GM12878 (cell line): ENCODE measurements at regions not wholly inside any gene's neighbourhood (a gene's known extent, or its start where the extent isn't known, plus 50 kb on each side); places are given as distances from the start of the nearest gene placed in this dataset.

Experiments used
- CEBPB ChIP-seq, 2 experiments: fragments of 150-350 bp in 1 of 2; IDR thresholded peaks; 2 replicates each; pipeline ENCODE4 v1.6.1; 2012 to 2014; ENCODE audit warnings: low read depth in 2 of 2, low read length in 2 of 2, borderline replicate concordance in 1 of 2, inconsistent platforms in 1 of 2
- CREB1 ChIP-seq: IDR thresholded peaks from 2 replicates; pipeline ENCODE4 v1.6.1; 2012; ENCODE audit warnings: low read depth, mild to moderate bottlenecking, inconsistent platforms
- CTCF ChIP-seq, 3 experiments: IDR thresholded peaks in 2 of 3; conservative IDR thresholded peaks in 1 of 3; 2 replicates each; pipeline ENCODE4 v1.5.1; 2011; ENCODE audit warnings: low read depth in 3 of 3, low read length in 3 of 3, mild to moderate bottlenecking in 3 of 3, control low read depth in 2 of 3, moderate library complexity in 2 of 3, inconsistent platforms in 1 of 3, mixed read lengths in 1 of 3; ENCODE audit not compliant: control insufficient read depth in 2 of 3, insufficient read depth in 1 of 3; ENCODE audit errors: extremely low read depth in 1 of 3
- E4F1 ChIP-seq: fragments of 450-650 bp; IDR thresholded peaks from 2 replicates; pipeline ENCODE4 v1.6.1; 2018; ENCODE audit warnings: borderline replicate concordance, mild to moderate bottlenecking; ENCODE audit not compliant: partially characterized antibody
- EZH2 ChIP-seq: IDR thresholded peaks from 2 replicates; pipeline ENCODE4 v1.6.1; 2012; ENCODE audit warnings: low read depth, mild to moderate bottlenecking, control low read depth, inconsistent platforms, low read length, borderline replicate concordance; ENCODE audit not compliant: control insufficient read depth
- FOXK2 ChIP-seq: fragments of 450-650 bp; IDR thresholded peaks from 2 replicates; pipeline ENCODE4 v1.6.1; 2017; ENCODE audit warnings: mild to moderate bottlenecking, moderate library complexity
- MAX ChIP-seq: IDR thresholded peaks from 2 replicates; pipeline ENCODE4 v1.6.1; 2012; ENCODE audit warnings: low read depth, low read length, improper control_type of control experiment
- NFIC ChIP-seq: IDR thresholded peaks from 2 replicates; pipeline ENCODE4 v1.6.1; 2012; ENCODE audit warnings: low read depth, mild to moderate bottlenecking, inconsistent platforms, low read length, moderate library complexity
- POLR2A ChIP-seq: IDR thresholded peaks from 2 replicates; pipeline ENCODE4 v1.6.1; 2011; ENCODE audit warnings: low read depth, mild to moderate bottlenecking, low read length
- POLR2AphosphoS5 ChIP-seq: IDR thresholded peaks from 2 replicates; pipeline ENCODE4 v1.6.1; 2011; ENCODE audit warnings: mild to moderate bottlenecking, low read length, inconsistent platforms
- RCOR1 ChIP-seq: conservative IDR thresholded peaks from 2 replicates; pipeline ENCODE4 v1.6.1; 2012; ENCODE audit warnings: low read depth, low read length, improper control_type of control experiment
- ZNF274 ChIP-seq: IDR thresholded peaks from one replicate; pipeline ENCODE4 v1.8.0; 2011; ENCODE audit not compliant: insufficient read length, insufficient read depth
- TF ChIP-seq, protein P1 (sequence below): fragments of 450-650 bp; formaldehyde crosslinking; IDR thresholded peaks from 2 replicates; pipeline ENCODE4 v1.4.0; 2020; ENCODE audit warnings: mild to moderate bottlenecking, moderate library complexity
- TF ChIP-seq, protein P2 (sequence below): fragments of 450-650 bp; IDR thresholded peaks from 2 replicates; pipeline ENCODE4 v1.6.1; 2014; ENCODE audit warnings: mild to moderate bottlenecking

DNA sequence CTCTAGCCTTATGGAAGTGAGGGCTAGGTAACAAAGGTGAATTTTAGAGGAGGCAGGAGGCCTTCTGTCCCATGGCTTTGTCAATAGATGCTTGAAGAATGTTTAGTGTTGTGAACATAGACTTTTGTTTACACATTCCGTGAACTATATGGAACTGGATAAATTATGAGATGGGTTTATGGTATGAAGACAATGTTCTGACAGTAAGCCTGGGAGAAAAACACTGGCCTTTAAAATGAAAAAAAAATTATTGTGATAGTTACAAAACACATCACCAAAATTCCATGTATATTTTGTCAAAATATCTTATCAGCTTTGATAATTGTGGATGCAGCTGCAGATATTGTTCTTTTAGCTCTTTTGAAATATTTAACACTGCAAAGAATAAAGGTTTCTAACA is 251.5 kb upstream of the DCN start:
- TF ChIP-seq EZH2 (no peak), POLR2A (no peak), FOXK2 (no peak), NFIC (no peak), POLR2AphosphoS5 (no peak), ZNF274 (no peak), CREB1 (no peak), MAX (no peak), CTCF (IDR thresholded peaks at IDR 0.05 in 2 of 3, conservative IDR thresholded peaks at IDR 0.05 in 1 of 3; ENCODE audit: control insufficient read depth in 2 of 3, extremely low read depth in 1 of 3, insufficient read depth in 1 of 3, low read depth in 3 of 3, low read length in 3 of 3) (no peak), CEBPB (IDR thresholded peaks at IDR 0.05; ENCODE audit: borderline replicate concordance in 1 of 2, low read depth in 2 of 2, low read length in 2 of 2) (no peak), E4F1 (no peak), RCOR1 (no peak)
- TF ChIP-seq, protein P1, sequence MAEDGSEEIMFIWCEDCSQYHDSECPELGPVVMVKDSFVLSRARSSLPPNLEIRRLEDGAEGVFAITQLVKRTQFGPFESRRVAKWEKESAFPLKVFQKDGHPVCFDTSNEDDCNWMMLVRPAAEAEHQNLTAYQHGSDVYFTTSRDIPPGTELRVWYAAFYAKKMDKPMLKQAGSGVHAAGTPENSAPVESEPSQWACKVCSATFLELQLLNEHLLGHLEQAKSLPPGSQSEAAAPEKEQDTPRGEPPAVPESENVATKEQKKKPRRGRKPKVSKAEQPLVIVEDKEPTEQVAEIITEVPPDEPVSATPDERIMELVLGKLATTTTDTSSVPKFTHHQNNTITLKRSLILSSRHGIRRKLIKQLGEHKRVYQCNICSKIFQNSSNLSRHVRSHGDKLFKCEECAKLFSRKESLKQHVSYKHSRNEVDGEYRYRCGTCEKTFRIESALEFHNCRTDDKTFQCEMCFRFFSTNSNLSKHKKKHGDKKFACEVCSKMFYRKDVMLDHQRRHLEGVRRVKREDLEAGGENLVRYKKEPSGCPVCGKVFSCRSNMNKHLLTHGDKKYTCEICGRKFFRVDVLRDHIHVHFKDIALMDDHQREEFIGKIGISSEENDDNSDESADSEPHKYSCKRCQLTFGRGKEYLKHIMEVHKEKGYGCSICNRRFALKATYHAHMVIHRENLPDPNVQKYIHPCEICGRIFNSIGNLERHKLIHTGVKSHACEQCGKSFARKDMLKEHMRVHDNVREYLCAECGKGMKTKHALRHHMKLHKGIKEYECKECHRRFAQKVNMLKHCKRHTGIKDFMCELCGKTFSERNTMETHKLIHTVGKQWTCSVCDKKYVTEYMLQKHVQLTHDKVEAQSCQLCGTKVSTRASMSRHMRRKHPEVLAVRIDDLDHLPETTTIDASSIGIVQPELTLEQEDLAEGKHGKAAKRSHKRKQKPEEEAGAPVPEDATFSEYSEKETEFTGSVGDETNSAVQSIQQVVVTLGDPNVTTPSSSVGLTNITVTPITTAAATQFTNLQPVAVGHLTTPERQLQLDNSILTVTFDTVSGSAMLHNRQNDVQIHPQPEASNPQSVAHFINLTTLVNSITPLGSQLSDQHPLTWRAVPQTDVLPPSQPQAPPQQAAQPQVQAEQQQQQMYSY (CRISPR knock-in tag), result no peak
- TF ChIP-seq, protein P2, sequence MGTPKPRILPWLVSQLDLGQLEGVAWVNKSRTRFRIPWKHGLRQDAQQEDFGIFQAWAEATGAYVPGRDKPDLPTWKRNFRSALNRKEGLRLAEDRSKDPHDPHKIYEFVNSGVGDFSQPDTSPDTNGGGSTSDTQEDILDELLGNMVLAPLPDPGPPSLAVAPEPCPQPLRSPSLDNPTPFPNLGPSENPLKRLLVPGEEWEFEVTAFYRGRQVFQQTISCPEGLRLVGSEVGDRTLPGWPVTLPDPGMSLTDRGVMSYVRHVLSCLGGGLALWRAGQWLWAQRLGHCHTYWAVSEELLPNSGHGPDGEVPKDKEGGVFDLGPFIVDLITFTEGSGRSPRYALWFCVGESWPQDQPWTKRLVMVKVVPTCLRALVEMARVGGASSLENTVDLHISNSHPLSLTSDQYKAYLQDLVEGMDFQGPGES, result no peak
